ENCODE measurements at regions not wholly inside any gene's neighbourhood (a gene's known extent, or its start where the extent isn't known, plus 50 kb on each side); places are given as distances from the start of the nearest gene placed in this dataset.

DNA sequence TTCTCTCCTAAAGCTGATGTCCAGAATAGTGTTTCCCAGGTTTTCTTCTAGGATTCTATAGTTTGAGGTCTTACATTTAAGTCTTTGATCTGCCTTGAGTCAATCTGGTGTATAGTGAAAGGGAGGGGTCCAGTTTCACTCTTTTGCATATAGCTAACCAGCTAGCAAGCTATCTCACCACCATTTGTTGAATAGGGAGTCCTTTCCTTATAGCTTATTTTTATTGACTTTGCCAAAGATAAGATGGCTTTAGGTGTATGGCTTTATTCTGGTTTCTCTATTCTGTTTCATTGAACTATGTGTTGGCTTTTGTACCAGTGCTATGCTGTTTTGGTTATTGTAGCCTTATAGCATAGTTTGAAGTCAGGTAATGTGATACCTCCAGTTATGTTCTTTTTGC is 1386.1 kb downstream of the SLITRK5 start:
- Histone ChIP-seq H3K27me3 (no peaks in the 10 kb centered on the region), H3K27ac (no peak overlapping the region), H3K36me3 (no peaks in the 10 kb centered on the region), H3K4me3 (no peak overlapping the region), H3K4me1 (no peaks in the 10 kb centered on the region), H3K9me3 (no peaks in the 10 kb centered on the region)
- intact Hi-C loops (cut with DNase I): no loop called here
- ATAC-seq (no peak), DNase-seq (no peak)
- no peak for TF ChIP-seq POLR2A (IDR thresholded peaks at IDR 0.05)
- TF ChIP-seq, protein P1, sequence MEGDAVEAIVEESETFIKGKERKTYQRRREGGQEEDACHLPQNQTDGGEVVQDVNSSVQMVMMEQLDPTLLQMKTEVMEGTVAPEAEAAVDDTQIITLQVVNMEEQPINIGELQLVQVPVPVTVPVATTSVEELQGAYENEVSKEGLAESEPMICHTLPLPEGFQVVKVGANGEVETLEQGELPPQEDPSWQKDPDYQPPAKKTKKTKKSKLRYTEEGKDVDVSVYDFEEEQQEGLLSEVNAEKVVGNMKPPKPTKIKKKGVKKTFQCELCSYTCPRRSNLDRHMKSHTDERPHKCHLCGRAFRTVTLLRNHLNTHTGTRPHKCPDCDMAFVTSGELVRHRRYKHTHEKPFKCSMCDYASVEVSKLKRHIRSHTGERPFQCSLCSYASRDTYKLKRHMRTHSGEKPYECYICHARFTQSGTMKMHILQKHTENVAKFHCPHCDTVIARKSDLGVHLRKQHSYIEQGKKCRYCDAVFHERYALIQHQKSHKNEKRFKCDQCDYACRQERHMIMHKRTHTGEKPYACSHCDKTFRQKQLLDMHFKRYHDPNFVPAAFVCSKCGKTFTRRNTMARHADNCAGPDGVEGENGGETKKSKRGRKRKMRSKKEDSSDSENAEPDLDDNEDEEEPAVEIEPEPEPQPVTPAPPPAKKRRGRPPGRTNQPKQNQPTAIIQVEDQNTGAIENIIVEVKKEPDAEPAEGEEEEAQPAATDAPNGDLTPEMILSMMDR (IDR thresholded peaks at IDR 0.05): no peak

DNA sequence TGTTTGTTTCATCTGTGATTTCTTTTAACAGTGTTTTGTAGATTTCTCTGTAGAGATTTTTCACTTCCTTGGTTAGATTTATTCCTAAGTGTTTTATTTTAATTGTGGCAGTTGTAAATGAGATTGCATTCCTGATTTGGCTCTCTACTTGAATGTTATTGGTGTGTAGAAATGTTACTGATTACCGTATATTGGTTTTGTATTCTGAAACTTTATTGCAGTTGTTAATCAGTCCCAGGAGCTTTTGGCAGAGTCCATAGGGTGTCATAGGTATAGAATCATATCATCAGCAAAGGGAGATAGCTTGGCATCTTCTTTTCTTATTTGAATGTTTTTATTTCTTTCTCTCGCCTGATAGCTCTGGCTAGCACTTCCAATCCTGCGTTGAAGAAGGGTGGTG is 1386.7 kb downstream of the SLITRK5 start:
- ATAC-seq (no peak), DNase-seq (no peak)
- Histone ChIP-seq H3K27ac (no peak overlapping the region), H3K36me3 (no peaks in the 10 kb centered on the region), H3K9me3 (no peaks in the 10 kb centered on the region), H3K27me3 (no peaks in the 10 kb centered on the region), H3K4me3 (no peak overlapping the region), H3K4me1 (no peaks in the 10 kb centered on the region)
- intact Hi-C loops (cut with DNase I): no loop called here
- WGBS (ENCODE audit: insufficient coverage, low coverage, low lambda C conversion rate, missing lambda C conversion rate): 59% methylated on average over 3 of the region's 3 CpGs
- no peak for TF ChIP-seq POLR2A (IDR thresholded peaks at IDR 0.05)
- TF ChIP-seq, protein P1 (IDR thresholded peaks at IDR 0.05): no peak

DNA sequence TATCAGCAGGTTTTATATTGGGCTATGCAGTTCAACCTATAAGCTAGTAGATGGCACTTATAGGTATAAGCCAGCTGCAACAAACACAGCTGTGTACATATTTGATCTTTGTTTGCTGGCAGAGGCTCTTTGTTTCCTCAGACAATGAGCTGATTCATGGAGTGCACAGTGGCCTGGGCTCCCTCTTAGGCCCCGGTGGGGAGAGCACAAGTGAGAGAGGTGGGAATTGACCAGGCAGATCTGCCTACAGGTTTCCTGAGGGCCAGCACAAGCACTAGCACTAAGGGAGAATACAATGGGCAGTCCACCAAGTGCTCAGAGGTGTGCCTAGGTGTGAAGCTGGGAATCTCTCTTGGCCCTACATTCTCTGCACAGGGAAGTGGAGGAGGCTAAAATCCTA is 1390.7 kb downstream of the SLITRK5 start:
- ATAC-seq: no peak
- TF ChIP-seq, protein P1 (IDR thresholded peaks at IDR 0.05): no peak
- no peak for TF ChIP-seq POLR2A (IDR thresholded peaks at IDR 0.05)

DNA sequence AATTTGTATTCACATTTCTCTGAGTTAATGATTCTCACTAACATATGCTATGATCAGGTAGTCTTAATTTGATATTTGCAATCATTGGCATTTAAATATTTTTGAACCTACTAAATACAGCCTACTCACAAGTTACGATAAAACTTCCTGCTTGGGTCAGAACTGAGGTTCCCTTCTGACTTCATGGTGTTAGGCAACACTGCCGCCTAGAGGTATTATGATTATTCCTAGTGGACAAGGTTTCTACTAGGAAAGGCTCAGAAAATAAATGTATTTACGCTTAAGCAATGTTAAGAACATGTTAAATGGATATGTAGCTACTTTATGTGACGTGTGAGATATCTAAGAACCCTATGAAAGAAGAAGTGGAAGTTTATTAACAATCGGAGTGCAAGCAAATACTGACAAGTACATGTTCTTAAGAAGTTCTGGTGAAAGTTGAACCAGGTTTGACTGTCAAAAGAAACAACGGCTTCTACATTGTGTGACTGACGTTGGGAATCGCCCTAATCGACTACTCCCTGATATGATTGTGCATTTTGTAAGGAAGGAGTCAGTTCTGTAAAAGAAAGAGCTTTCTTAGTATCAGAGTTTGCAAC is 1395.8 kb downstream of the SLITRK5 start:
- Histone ChIP-seq H3K27ac (no peak overlapping the region), H3K36me3 (no peaks in the 10 kb centered on the region), H3K4me1 (no peaks in the 10 kb centered on the region), H3K27me3 (no peaks in the 10 kb centered on the region), H3K4me3 (no peak overlapping the region), H3K9me3 (no peaks in the 10 kb centered on the region)
- no peak for DNase-seq
- TF ChIP-seq, protein P1 (IDR thresholded peaks at IDR 0.05): peak in 3 of 4 donors; percentile 13 to 29 (median 18)
- no peak for TF ChIP-seq POLR2A (IDR thresholded peaks at IDR 0.05)
- intact Hi-C loops (cut with DNase I): no loop called here
- no peak for ATAC-seq
- WGBS (ENCODE audit: insufficient coverage, low coverage, low lambda C conversion rate, missing lambda C conversion rate): 34% methylated on average over 9 of the region's 9 CpGs

More for the DNA sequence above, 1390.7 kb downstream of the SLITRK5 start:
- 50% methylated on average over 1 of the region's 1 CpG for WGBS (ENCODE audit: insufficient coverage, low coverage, low lambda C conversion rate, missing lambda C conversion rate)
- no peaks in the 10 kb centered on the region for H3K27me3 ChIP-seq
- DNase-seq: no peak
- intact Hi-C loops (cut with DNase I): no loop called here
- no peaks in the 10 kb centered on the region for H3K9me3 ChIP-seq
- no peak overlapping the region for H3K4me3 ChIP-seq
- H3K27ac ChIP-seq: no peak overlapping the region
- no peaks in the 10 kb centered on the region for H3K4me1 ChIP-seq
- H3K36me3 ChIP-seq: no peaks in the 10 kb centered on the region

DNA sequence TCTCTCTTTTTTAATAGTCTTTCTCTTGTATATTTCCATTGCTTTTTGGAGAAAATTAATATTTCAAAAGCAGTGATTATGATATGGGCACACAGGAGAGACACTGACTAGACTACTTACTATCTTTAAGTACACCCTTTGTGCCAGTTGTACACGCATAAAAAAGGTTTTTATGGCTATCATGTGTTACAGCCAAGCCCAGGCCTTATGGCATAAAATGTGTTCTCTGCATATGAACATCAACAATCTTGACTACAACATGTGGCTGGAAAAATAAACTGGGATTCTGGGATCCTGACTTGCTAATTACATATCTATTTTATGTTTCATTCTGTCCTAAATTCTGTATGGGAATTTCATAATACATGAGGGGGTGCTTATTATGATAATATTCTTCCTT is 1401.8 kb downstream of the SLITRK5 start:
- no peaks in the 10 kb centered on the region for H3K36me3 ChIP-seq
- no peaks in the 10 kb centered on the region for H3K9me3 ChIP-seq
- H3K27ac ChIP-seq: no peak overlapping the region
- H3K27me3 ChIP-seq: no peaks in the 10 kb centered on the region
- 71% methylated on average over 1 of the region's 1 CpG for WGBS (ENCODE audit: insufficient coverage, low coverage, low lambda C conversion rate, missing lambda C conversion rate)
- no peak overlapping the region for H3K4me3 ChIP-seq
- DNase-seq (no peak), ATAC-seq (no peak)
- intact Hi-C loops (cut with DNase I): no loop called here
- H3K4me1 ChIP-seq: no peaks in the 10 kb centered on the region
- no peak for TF ChIP-seq POLR2A (IDR thresholded peaks at IDR 0.05)
- TF ChIP-seq, protein P1 (IDR thresholded peaks at IDR 0.05): no peak
